ENCODE measurements at regions not wholly inside any gene's neighbourhood (a gene's known extent, or its start where the extent isn't known, plus 50 kb on each side); places are given as distances from the start of the nearest gene placed in this dataset.
"Not testable (repeated sequence)": the region's sequence is repeated elsewhere in the genome, so short reads cannot be mapped to it uniquely, and the experiment has no call there.

- DNase-seq (ENCODE audit: low spot score), result no peak
- no peak for TF ChIP-seq CTCF (IDR thresholded peaks at IDR 0.05; ENCODE audit: extremely low read depth, insufficient read depth, missing control alignments)
- in situ Hi-C loops (cut with MboI; ENCODE audit: low pct_unique_long_range_greater_than_20kb, low sequenced_read_pairs, unreplicated experiment), result no loop called here
These were observed 218.0 kb upstream of the PIEZO2 start for GRCh38 chr18:11367351-11367750.

GRCh38 chr18:11366410-11366809, 217.0 kb upstream of the PIEZO2 start:
- DNase-seq (ENCODE audit: low spot score), result no peak
- TF ChIP-seq CTCF (IDR thresholded peaks at IDR 0.05; ENCODE audit: extremely low read depth, insufficient read depth, missing control alignments), result no peak
- in situ Hi-C loops (cut with MboI; ENCODE audit: low pct_unique_long_range_greater_than_20kb, low sequenced_read_pairs, unreplicated experiment), result no loop called here

GRCh38 chr18:11362856-11363255, 213.5 kb upstream of the PIEZO2 start:
- in situ Hi-C loops (cut with MboI; ENCODE audit: low pct_unique_long_range_greater_than_20kb, low sequenced_read_pairs, unreplicated experiment), result no loop called here
- TF ChIP-seq CTCF (IDR thresholded peaks at IDR 0.05; ENCODE audit: extremely low read depth, insufficient read depth, missing control alignments), result no peak
- DNase-seq (ENCODE audit: low spot score), result no peak

GRCh38 chr18:11361862-11362261, 212.5 kb upstream of the PIEZO2 start:
- DNase-seq (ENCODE audit: low spot score); in situ Hi-C loops (cut with MboI; ENCODE audit: low pct_unique_long_range_greater_than_20kb, low sequenced_read_pairs, unreplicated experiment): not testable (repeated sequence)

GRCh38 chr18:11357678-11358077, 208.3 kb upstream of the PIEZO2 start:
- in situ Hi-C loops (cut with MboI; ENCODE audit: low pct_unique_long_range_greater_than_20kb, low sequenced_read_pairs, unreplicated experiment), result no loop called here
- no peak for DNase-seq (ENCODE audit: low spot score)
- no peak for TF ChIP-seq CTCF (IDR thresholded peaks at IDR 0.05; ENCODE audit: extremely low read depth, insufficient read depth, missing control alignments)

- in situ Hi-C loops (cut with MboI; ENCODE audit: low pct_unique_long_range_greater_than_20kb, low sequenced_read_pairs, unreplicated experiment); DNase-seq (ENCODE audit: low spot score): not testable (repeated sequence)
These were observed 195.2 kb upstream of the PIEZO2 start for GRCh38 chr18:11344576-11344975.

- no peak for DNase-seq (ENCODE audit: low spot score)
- TF ChIP-seq CTCF (IDR thresholded peaks at IDR 0.05; ENCODE audit: extremely low read depth, insufficient read depth, missing control alignments), result no peak
- in situ Hi-C loops (cut with MboI; ENCODE audit: low pct_unique_long_range_greater_than_20kb, low sequenced_read_pairs, unreplicated experiment), result no loop called here
These were observed 193.7 kb upstream of the PIEZO2 start for GRCh38 chr18:11343096-11343495.

GRCh38 chr18:11342115-11342514, 192.7 kb upstream of the PIEZO2 start:
- in situ Hi-C loops (cut with MboI; ENCODE audit: low pct_unique_long_range_greater_than_20kb, low sequenced_read_pairs, unreplicated experiment); DNase-seq (ENCODE audit: low spot score): not testable (repeated sequence)

Data from GM13977 (cell line).